Esophagus (tissue), 2 donors: ENCODE measurements at regions not wholly inside any gene's neighbourhood (a gene's known extent, or its start where the extent isn't known, plus 50 kb on each side); places are given as distances from the start of the nearest gene placed in this dataset.

Experiments
- H3K27ac ChIP-seq, 2 donors: one replicate each; pipeline ENCODE4 v1.5.1; 2013; ENCODE audit warnings: low read depth in 2 of 2, mild to moderate bottlenecking in 2 of 2, inconsistent platforms in 1 of 2, low read length in 1 of 2, moderate library complexity in 1 of 2
- H3K27me3 ChIP-seq, 2 donors: one replicate each; pipeline ENCODE4 v1.6.1; 2013; ENCODE audit warnings: low read length in 2 of 2, control low read depth in 1 of 2, mild to moderate bottlenecking in 1 of 2; ENCODE audit not compliant: insufficient read depth in 2 of 2, control insufficient read depth in 1 of 2
- H3K36me3 ChIP-seq, 2 donors: one replicate each; pipeline ENCODE4 v1.6.1; 2013; ENCODE audit warnings: low read length in 1 of 2; ENCODE audit not compliant: control insufficient read depth in 2 of 2, insufficient read depth in 2 of 2
- H3K4me1 ChIP-seq, 2 donors: one replicate each; pipeline ENCODE4 v1.6.1; 2013; ENCODE audit warnings: low read length in 1 of 2; ENCODE audit not compliant: control insufficient read depth in 2 of 2, insufficient read depth in 2 of 2
- H3K4me3 ChIP-seq, 2 donors: one replicate each; pipeline ENCODE4 v1.5.1; 2013; ENCODE audit warnings: low read length in 2 of 2, mild to moderate bottlenecking in 2 of 2, low read depth in 1 of 2, moderate library complexity in 1 of 2
- H3K9me3 ChIP-seq, 2 donors: one replicate each; pipeline ENCODE4 v1.6.1; 2013; ENCODE audit warnings: mild to moderate bottlenecking in 2 of 2, low read depth in 1 of 2, low read length in 1 of 2, moderate library complexity in 1 of 2; ENCODE audit not compliant: control insufficient read depth in 2 of 2, insufficient read depth in 1 of 2
- WGBS, 2 donors: extraction: QIAGEN DNeasy Blood & Tissue Kit; methylation state at CpG; one replicate each; pipeline ENCODE4 v1.1.7; 2013; 5-methylcytosine and 5-hydroxymethylcytosine counted together
- donor health status: healthy with polysubstance abuse.
- donor health status: Bipolar disorder and iron deficiency.

GRCh38 chr3:159593927-159594605, 394.6 kb upstream of the IL12A start:
- no peak overlapping the region for H3K4me3 ChIP-seq
- H3K36me3 ChIP-seq, result no peaks in the 10 kb centered on the region
- H3K9me3 ChIP-seq, result no peaks in the 10 kb centered on the region
- WGBS, 2 donors, result 39 to 57% methylated on average over 3 of the region's 3 CpGs
- H3K27me3 ChIP-seq, result no peaks in the 10 kb centered on the region
- H3K27ac ChIP-seq, result no peak overlapping the region
- no peaks in the 10 kb centered on the region for H3K4me1 ChIP-seq

- Histone ChIP-seq H3K27ac (no peak overlapping the region), H3K27me3 (no peaks in the 10 kb centered on the region), H3K9me3 (peaks cover 2 to 6% of the 10 kb centered on the region in 2 donors), H3K36me3 (no peaks in the 10 kb centered on the region), H3K4me3 (no peak overlapping the region), H3K4me1 (no peaks in the 10 kb centered on the region)
These were observed 388.3 kb upstream of the IL12A start for GRCh38 chr3:159600291-159600690.

- Histone ChIP-seq H3K4me3 (no peak overlapping the region), H3K9me3 (peaks cover 2 to 6% of the 10 kb centered on the region in 2 donors), H3K36me3 (no peaks in the 10 kb centered on the region), H3K27ac (no peak overlapping the region), H3K27me3 (no peaks in the 10 kb centered on the region), H3K4me1 (no peaks in the 10 kb centered on the region)
- WGBS, 2 donors, result 52 to 55% methylated on average over 5 of the region's 5 CpGs
These were observed 384.5 kb upstream of the IL12A start for GRCh38 chr3:159604151-159604581.

- no peaks in the 10 kb centered on the region for H3K36me3 ChIP-seq
- H3K27me3 ChIP-seq, result no peaks in the 10 kb centered on the region
- H3K4me3 ChIP-seq, result no peak overlapping the region
- 75 to 79% methylated on average over 3 of the region's 3 CpGs for WGBS, 2 donors
- H3K9me3 ChIP-seq, result peaks cover 2 to 6% of the 10 kb centered on the region in 2 donors
- H3K27ac ChIP-seq, result no peak overlapping the region
- H3K4me1 ChIP-seq, result no peaks in the 10 kb centered on the region
These were observed 383.5 kb upstream of the IL12A start for GRCh38 chr3:159605101-159605500.

- H3K27ac ChIP-seq, result no peak overlapping the region
- H3K4me1 ChIP-seq, result no peaks in the 10 kb centered on the region
- peaks cover 2 to 6% of the 10 kb centered on the region in 2 donors for H3K9me3 ChIP-seq
- no peaks in the 10 kb centered on the region for H3K27me3 ChIP-seq
- WGBS, 2 donors, result 80 to 83% methylated on average over 5 of the region's 5 CpGs
- no peak overlapping the region for H3K4me3 ChIP-seq
- H3K36me3 ChIP-seq, result no peaks in the 10 kb centered on the region
These were observed 382.9 kb upstream of the IL12A start for GRCh38 chr3:159605776-159606175.

GRCh38 chr3:159607856-159608255, 380.8 kb upstream of the IL12A start:
- Histone ChIP-seq H3K4me1 (no peaks in the 10 kb centered on the region), H3K9me3 (no peaks in the 10 kb centered on the region), H3K27me3 (no peaks in the 10 kb centered on the region), H3K36me3 (no peaks in the 10 kb centered on the region), H3K27ac (no peak overlapping the region), H3K4me3 (no peak overlapping the region)
- WGBS, 2 donors, result 78 to 80% methylated on average over 3 of the region's 3 CpGs

- Histone ChIP-seq H3K9me3 (no peaks in the 10 kb centered on the region), H3K27me3 (no peaks in the 10 kb centered on the region), H3K36me3 (no peaks in the 10 kb centered on the region), H3K4me3 (no peak overlapping the region), H3K27ac (no peak overlapping the region), H3K4me1 (no peaks in the 10 kb centered on the region)
- WGBS, 2 donors, result 76 to 80% methylated on average over 3 of the region's 3 CpGs
These were observed 380.3 kb upstream of the IL12A start for GRCh38 chr3:159608311-159608710.

GRCh38 chr3:159609625-159610024, 379.0 kb upstream of the IL12A start:
- no peak overlapping the region for H3K27ac ChIP-seq
- H3K4me3 ChIP-seq, result no peak overlapping the region
- WGBS, 2 donors, result 84 to 86% methylated on average over 7 of the region's 7 CpGs
- H3K4me1 ChIP-seq, result no peaks in the 10 kb centered on the region
- no peaks in the 10 kb centered on the region for H3K9me3 ChIP-seq
- no peaks in the 10 kb centered on the region for H3K27me3 ChIP-seq
- no peaks in the 10 kb centered on the region for H3K36me3 ChIP-seq

GRCh38 chr3:159616234-159616825, 372.3 kb upstream of the IL12A start:
- Histone ChIP-seq H3K27me3 (no peaks in the 10 kb centered on the region), H3K9me3 (no peaks in the 10 kb centered on the region)
- 47 to 53% methylated on average over 7 of the region's 7 CpGs for WGBS, 2 donors

GRCh38 chr3:159619341-159619885, 369.2 kb upstream of the IL12A start:
- 31 to 44% methylated on average over 3 of the region's 3 CpGs for WGBS, 2 donors
- H3K36me3 ChIP-seq, result no peaks in the 10 kb centered on the region
- no peaks in the 10 kb centered on the region for H3K9me3 ChIP-seq
- no peaks in the 10 kb centered on the region for H3K4me1 ChIP-seq
- H3K27ac ChIP-seq, result no peak overlapping the region
- H3K4me3 ChIP-seq, result no peak overlapping the region
- H3K27me3 ChIP-seq, result no peaks in the 10 kb centered on the region

More at GRCh38 chr3:159616234-159616825, 372.3 kb upstream of the IL12A start:
- no peaks in the 10 kb centered on the region for H3K4me1 ChIP-seq
- H3K4me3 ChIP-seq, result no peak overlapping the region
- no peak overlapping the region for H3K27ac ChIP-seq
- no peaks in the 10 kb centered on the region for H3K36me3 ChIP-seq
